ENCODE measurements at regions not wholly inside any gene's neighbourhood (a gene's known extent, or its start where the extent isn't known, plus 50 kb on each side); places are given as distances from the start of the nearest gene placed in this dataset.

GRCh38 chr21:35637431-35637830 lies 422.9 kb downstream of the SETD4 start:
- no peak for TF ChIP-seq POLR2A (IDR thresholded peaks at IDR 0.05; ENCODE audit: low read depth, low read length)
- FAIRE-seq (peak; percentile 43), DNase-seq (ENCODE audit: insufficient read length, low spot score) (no peak)

DNA sequence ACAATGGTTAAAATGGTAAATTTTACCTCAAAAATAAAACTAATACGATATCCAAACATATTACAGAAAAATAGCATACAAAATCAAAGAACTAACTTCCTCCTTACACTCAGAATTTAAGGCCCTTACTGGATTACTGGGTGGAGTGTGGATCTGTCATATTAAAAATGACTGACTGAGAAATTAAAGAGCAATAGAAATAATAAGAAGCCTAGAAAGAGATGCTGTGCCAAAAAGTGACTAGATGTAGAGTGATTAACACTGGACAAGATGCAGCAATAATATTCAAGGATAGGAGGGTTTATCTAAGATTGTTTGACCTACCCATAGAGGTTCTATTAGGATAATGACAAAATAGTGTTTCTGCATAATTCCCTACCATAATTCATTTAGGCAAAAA lies 424.3 kb downstream of the SETD4 start:
- no peak for TF ChIP-seq POLR2A (IDR thresholded peaks at IDR 0.05; ENCODE audit: low read depth, low read length)
- FAIRE-seq, result no peak

DNA sequence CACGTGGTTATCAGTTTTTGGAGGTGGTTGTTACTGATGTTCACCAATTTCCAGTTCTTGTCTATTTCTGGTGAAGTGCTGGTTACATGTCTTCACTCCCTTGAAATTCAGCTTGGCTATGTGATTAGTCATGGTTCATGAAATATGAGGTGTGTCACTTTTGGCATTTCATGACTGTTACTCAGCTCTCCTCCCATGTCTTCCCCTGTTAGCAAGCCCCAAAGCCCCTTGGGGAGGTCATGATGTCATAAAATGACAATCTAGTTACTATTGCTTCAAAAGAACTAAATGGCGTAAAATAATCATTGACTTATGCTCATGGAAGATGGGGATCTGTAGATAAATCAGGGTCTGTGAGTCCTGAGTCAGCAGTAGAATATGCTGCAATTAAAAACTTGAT lies 425.1 kb downstream of the SETD4 start:
- peak; percentile 85 for FAIRE-seq

More for the DNA sequence above, 424.3 kb downstream of the SETD4 start:
- DNase-seq (ENCODE audit: insufficient read length, low spot score), result no peak

DNA sequence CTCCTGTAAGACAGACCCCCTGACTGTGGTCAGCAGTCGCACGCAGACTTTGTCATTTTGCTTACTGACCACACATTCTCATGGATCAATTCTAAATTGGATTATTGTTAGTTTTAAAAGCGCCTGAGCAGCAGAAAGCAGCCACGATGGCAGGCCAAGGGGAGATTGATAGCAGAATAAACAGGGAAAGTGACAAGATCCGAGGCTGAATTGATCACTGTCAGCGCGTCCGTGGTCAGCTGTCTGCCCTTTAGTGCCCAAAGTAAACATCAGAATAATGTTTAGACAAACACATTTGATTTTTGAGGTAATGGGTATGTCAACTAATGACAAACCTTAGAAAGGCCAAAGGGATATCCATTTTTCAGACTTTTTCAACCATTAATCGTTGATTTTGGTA lies 426.8 kb downstream of the SETD4 start:
- no peak for TF ChIP-seq POLR2A (IDR thresholded peaks at IDR 0.05; ENCODE audit: low read depth, low read length)
- FAIRE-seq, result no peak
- no peak for DNase-seq (ENCODE audit: insufficient read length, low spot score)

More for the DNA sequence above, 425.1 kb downstream of the SETD4 start:
- DNase-seq (ENCODE audit: insufficient read length, low spot score), result peak; percentile 48
- TF ChIP-seq POLR2A (IDR thresholded peaks at IDR 0.05; ENCODE audit: low read depth, low read length), result no peak

GRCh38 chr21:35632711-35633110 lies 427.6 kb downstream of the SETD4 start:
- no peak for TF ChIP-seq POLR2A (IDR thresholded peaks at IDR 0.05; ENCODE audit: low read depth, low read length)

GRCh38 chr21:35628316-35628715 lies 432.0 kb downstream of the SETD4 start:
- FAIRE-seq (no peak), DNase-seq (ENCODE audit: insufficient read length, low spot score) (no peak)
- TF ChIP-seq POLR2A (IDR thresholded peaks at IDR 0.05; ENCODE audit: low read depth, low read length), result no peak

More at GRCh38 chr21:35632711-35633110, 427.6 kb downstream of the SETD4 start:
- DNase-seq (ENCODE audit: insufficient read length, low spot score) (no peak), FAIRE-seq (no peak)

GRCh38 chr21:35627462-35627861 lies 432.9 kb downstream of the SETD4 start:
- DNase-seq (ENCODE audit: insufficient read length, low spot score) (no peak), FAIRE-seq (no peak)
- TF ChIP-seq POLR2A (IDR thresholded peaks at IDR 0.05; ENCODE audit: low read depth, low read length), result no peak

GRCh38 chr21:35625576-35625975 lies 434.8 kb downstream of the SETD4 start:
- TF ChIP-seq POLR2A (IDR thresholded peaks at IDR 0.05; ENCODE audit: low read depth, low read length), result no peak
- no peak for DNase-seq (ENCODE audit: insufficient read length, low spot score)
- no peak for FAIRE-seq

DNA sequence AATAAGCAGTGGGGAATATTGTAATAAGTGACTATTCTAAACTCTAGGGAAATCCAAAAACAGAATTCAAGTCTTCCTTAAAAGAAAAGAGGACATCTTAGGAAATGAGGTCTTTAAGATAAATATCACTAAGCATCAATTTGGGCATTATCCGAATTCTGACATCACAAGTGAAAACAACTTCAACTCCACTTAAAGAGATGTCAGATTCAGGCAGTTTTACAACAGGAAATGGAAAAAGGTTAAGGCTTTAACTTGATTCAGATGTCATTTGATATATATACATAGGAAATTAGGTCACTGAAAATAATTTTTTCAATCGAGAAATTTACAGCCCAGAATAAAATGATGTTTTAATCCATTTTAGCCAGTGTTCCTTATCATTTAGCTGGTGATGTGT lies 435.4 kb downstream of the SETD4 start:
- no peak for TF ChIP-seq POLR2A (IDR thresholded peaks at IDR 0.05; ENCODE audit: low read depth, low read length)
- DNase-seq (ENCODE audit: insufficient read length, low spot score) (no peak), FAIRE-seq (no peak)

DNA sequence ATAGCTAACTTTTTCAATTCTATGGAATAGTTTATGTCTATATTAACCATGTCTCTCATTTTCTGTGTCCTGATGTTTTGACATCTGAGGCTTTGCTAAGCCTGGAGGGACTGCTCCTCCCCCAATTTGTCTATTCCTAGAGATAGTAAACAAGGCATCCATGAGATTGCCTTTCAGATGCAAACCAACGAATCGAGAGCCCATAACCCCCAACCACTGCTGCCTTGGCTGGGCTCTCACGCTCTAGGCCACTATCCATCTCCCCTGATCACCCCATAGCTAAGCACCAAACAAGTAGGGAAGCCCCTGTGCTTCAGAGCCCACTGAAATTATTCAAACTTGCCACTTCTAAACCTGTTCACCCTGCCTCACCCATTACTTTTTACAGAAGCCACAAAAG lies 437.7 kb downstream of the SETD4 start:
- TF ChIP-seq POLR2A (IDR thresholded peaks at IDR 0.05; ENCODE audit: low read depth, low read length), result no peak
- no peak for DNase-seq (ENCODE audit: insufficient read length, low spot score)
- no peak for FAIRE-seq

DNA sequence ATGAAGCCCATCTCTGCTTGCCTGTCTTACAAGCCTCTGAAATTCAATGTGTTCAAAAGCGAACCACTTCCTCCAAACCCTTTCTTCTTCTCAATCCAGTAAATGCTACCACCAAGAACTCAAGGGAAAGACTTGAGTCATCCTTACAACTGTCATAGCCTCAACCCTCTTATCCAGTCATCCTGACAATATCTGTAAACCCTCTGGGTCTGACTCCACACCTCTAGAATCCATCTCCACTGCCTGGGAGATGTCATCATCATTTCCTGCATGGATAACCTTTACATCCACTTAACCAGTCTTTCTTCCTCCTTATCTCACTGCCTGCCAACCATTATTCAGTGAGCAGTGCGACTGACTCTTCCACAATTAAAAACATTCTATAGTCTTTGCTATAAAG lies 441.1 kb downstream of the SETD4 start:
- no peak for TF ChIP-seq POLR2A (IDR thresholded peaks at IDR 0.05; ENCODE audit: low read depth, low read length)
- FAIRE-seq (no peak), DNase-seq (ENCODE audit: insufficient read length, low spot score) (no peak)

- DNase-seq (ENCODE audit: insufficient read length, low spot score) (no peak), FAIRE-seq (no peak)
- TF ChIP-seq POLR2A (IDR thresholded peaks at IDR 0.05; ENCODE audit: low read depth, low read length), result no peak
Measured at GRCh38 chr21:35617491-35617890, 442.8 kb downstream of the SETD4 start.

GRCh38 chr21:35616090-35616489 lies 444.2 kb downstream of the SETD4 start:
- DNase-seq (ENCODE audit: insufficient read length, low spot score), result no peak
- TF ChIP-seq POLR2A (IDR thresholded peaks at IDR 0.05; ENCODE audit: low read depth, low read length), result no peak
- no peak for FAIRE-seq

GRCh38 chr21:35615325-35615724 lies 445.0 kb downstream of the SETD4 start:
- DNase-seq (ENCODE audit: insufficient read length, low spot score) (no peak), FAIRE-seq (no peak)
- TF ChIP-seq POLR2A (IDR thresholded peaks at IDR 0.05; ENCODE audit: low read depth, low read length), result no peak

DNA sequence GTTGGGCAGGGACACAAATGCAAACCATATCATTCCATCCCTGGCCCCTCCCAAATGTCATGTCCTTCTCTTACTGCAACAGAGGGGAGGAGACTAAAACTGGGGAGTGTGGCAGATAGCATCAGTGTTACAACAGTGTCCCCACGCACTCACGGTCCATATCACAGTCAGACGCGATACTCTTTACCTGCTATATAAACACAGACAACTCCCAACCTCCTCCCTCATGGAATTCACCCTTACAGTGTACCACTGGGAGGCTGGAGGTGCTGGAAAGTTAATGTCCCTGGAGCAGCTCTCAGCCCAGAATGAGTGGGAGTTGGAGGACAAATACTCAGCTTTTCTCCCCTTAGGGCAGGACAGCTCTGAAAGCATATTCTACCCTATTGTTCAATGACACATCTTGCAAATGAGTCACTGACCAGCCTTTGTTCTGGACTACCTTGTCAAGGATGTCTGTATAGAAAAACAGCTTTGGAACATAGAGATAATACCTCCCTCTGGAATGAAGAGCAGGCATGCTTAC lies 445.9 kb downstream of the SETD4 start:
- FAIRE-seq (peak; percentile 45), DNase-seq (ENCODE audit: insufficient read length, low spot score) (peak; percentile 50)
- no peak for TF ChIP-seq POLR2A (IDR thresholded peaks at IDR 0.05; ENCODE audit: low read depth, low read length)

DNA sequence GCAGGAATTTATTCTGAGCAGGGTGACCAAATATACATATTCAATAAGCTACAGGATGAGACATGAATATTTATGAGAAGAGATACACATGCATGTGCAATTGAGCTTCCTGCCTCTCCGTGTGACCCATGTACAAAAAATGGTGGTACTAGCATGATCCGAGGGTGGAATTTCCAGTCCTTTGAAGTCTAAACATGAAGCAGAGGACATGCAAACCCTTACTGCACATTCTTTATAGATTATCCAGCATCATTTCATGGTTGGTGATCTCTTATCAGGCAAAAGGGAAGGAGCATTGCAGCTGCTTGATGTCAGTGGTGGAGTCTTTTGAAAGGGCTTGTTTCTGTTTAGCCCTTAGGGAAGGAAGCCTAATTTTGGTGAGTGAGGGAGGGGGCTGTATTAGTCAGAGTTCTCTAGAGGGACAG lies 448.6 kb downstream of the SETD4 start:
- no peak for FAIRE-seq
- no peak for TF ChIP-seq POLR2A (IDR thresholded peaks at IDR 0.05; ENCODE audit: low read depth, low read length)
- no peak for DNase-seq (ENCODE audit: insufficient read length, low spot score)
